Liver (tissue), 3 donors: ENCODE measurements at regions not wholly inside any gene's neighbourhood (a gene's known extent, or its start where the extent isn't known, plus 50 kb on each side); places are given as distances from the start of the nearest gene placed in this dataset.

Source experiments
- GABPA ChIP-seq, 2 donors: IDR thresholded peaks in 1 of 2; conservative IDR thresholded peaks in 1 of 2; 2 replicates each; pipeline ENCODE4 v1.6.1; 2016; ENCODE audit warnings: antibody characterized with exemption in 2 of 2, mild to moderate bottlenecking in 1 of 2, moderate library complexity in 1 of 2
- TAF1 ChIP-seq: conservative IDR thresholded peaks from 2 replicates; pipeline ENCODE4 v1.6.1; 2016; ENCODE audit warnings: antibody characterized with exemption, mild to moderate bottlenecking
- TF ChIP-seq, protein P1 (sequence below): fragments of 150-350 bp; IDR thresholded peaks from 2 replicates; pipeline ENCODE4 v1.5.1; 2017; ENCODE audit warnings: improper control_type of control experiment, low read depth, low read length; ENCODE audit not compliant: missing input control
- donor health status: healthy.
- donor health status: healthy.

DNA sequence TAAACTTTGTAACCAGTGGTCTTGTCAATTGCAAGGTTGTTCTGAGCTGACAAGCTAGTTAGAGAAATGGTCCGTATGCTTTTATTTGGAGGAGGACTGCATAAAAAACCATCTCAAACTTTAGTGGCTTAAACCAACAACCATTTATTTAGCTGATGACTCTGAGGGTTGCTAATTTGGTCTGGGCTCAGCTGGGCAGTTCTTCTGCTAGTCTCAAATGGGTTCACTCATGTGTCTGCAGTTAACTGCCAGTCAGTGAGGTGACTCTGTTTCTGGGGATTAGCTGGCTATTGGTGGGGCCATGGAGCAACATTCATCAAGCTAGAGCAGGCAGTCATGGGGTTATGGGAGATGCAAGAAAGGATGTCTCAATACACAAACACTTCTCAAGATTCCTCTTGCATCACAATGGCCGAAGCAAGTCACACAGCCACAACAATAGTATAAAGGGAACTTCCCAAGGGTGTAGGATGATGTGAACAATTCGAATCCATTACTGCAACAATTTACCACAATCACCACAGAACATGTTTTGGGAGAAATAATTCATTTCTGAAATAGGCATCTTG lies 521.9 kb downstream of the INSC start:
- TF ChIP-seq, protein P1, sequence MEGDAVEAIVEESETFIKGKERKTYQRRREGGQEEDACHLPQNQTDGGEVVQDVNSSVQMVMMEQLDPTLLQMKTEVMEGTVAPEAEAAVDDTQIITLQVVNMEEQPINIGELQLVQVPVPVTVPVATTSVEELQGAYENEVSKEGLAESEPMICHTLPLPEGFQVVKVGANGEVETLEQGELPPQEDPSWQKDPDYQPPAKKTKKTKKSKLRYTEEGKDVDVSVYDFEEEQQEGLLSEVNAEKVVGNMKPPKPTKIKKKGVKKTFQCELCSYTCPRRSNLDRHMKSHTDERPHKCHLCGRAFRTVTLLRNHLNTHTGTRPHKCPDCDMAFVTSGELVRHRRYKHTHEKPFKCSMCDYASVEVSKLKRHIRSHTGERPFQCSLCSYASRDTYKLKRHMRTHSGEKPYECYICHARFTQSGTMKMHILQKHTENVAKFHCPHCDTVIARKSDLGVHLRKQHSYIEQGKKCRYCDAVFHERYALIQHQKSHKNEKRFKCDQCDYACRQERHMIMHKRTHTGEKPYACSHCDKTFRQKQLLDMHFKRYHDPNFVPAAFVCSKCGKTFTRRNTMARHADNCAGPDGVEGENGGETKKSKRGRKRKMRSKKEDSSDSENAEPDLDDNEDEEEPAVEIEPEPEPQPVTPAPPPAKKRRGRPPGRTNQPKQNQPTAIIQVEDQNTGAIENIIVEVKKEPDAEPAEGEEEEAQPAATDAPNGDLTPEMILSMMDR = no peak
- TF ChIP-seq GABPA (IDR thresholded peaks at IDR 0.05 in 1 of 2, conservative IDR thresholded peaks at IDR 0.05 in 1 of 2) (no peak), TAF1 (no peak)
